Gastrocnemius medialis (tissue), 4 donors: ENCODE measurements at regions not wholly inside any gene's neighbourhood (a gene's known extent, or its start where the extent isn't known, plus 50 kb on each side); places are given as distances from the start of the nearest gene placed in this dataset.

Experiments
- ATAC-seq, 2 donors: fragments of 150-250 bp; one replicate each; pipeline ENCODE4 v1.9.1; 2016
- DNase-seq, 2 donors: peaks; one replicate each; pipeline ENCODE4 v3.0.0-alpha.2; 2019
- H3K27ac ChIP-seq, 4 donors: fragments of 200-600 bp; sonication (generic); 1 replicate in 1 of 4; 2 replicates in 3 of 4; pipeline ENCODE4 v1.5.1; 2016 to 2018; ENCODE audit warnings: mild to moderate bottlenecking in 2 of 4, moderate library complexity in 1 of 4
- H3K27me3 ChIP-seq, 3 donors: fragments of 200-600 bp; sonication (generic) in 2 of 3; 1 replicate in 1 of 3; 2 replicates in 2 of 3; pipeline versions ENCODE4 v1.5.1 to v1.6.0; 2016 to 2019; ENCODE audit warnings: mild to moderate bottlenecking in 1 of 3, moderate library complexity in 1 of 3
- H3K36me3 ChIP-seq, 2 donors: fragments of 200-600 bp; sonication (generic) in 1 of 2; one replicate each; pipeline ENCODE4 v1.5.1; 2017 to 2018
- H3K4me1 ChIP-seq, 2 donors: fragments of 200-600 bp; sonication (generic) in 1 of 2; one replicate each; pipeline ENCODE4 v1.5.1; 2016 to 2017; ENCODE audit warnings: mild to moderate bottlenecking in 2 of 2
- H3K4me3 ChIP-seq, 4 donors: fragments of 200-600 bp; sonication (generic) in 3 of 4; 1 replicate in 1 of 4; 2 replicates in 3 of 4; pipeline ENCODE4 v1.5.1; 2016 to 2019; ENCODE audit warnings: mild to moderate bottlenecking in 2 of 4
- H3K9me3 ChIP-seq, 3 donors: fragments of 200-600 bp; sonication (generic) in 2 of 3; 1 replicate in 1 of 3; 2 replicates in 2 of 3; pipeline ENCODE4 v1.5.1; 2016 to 2019
- POLR2A ChIP-seq, 2 donors: fragments of 450-650 bp; IDR thresholded peaks; one replicate each; pipeline ENCODE4 v1.6.1; 2017; ENCODE audit warnings: antibody characterized with exemption in 2 of 2, mild to moderate bottlenecking in 2 of 2, moderate library complexity in 2 of 2
- in situ Hi-C, 4 donors: fragments of 200-750 bp; cut with MboI; loops; one replicate each; pipeline versions ENCODE4 v1.15.0 to v1.8.0; 2017; ENCODE audit warnings: low sequenced_read_pairs in 4 of 4
- intact Hi-C: fragments of 100-400 bp; cut with DNase I; formaldehyde crosslinking; loops from one replicate; pipeline ENCODE4 v1.15.1; 2023; ENCODE audit warnings: low total_unique reads
- TF ChIP-seq, protein P1 (sequence below), 5 experiments: fragments of 450-650 bp in 3 of 5; fragments of 200-600 bp in 2 of 5; sonication (generic) in 2 of 5; IDR thresholded peaks in 4 of 5; conservative IDR thresholded peaks in 1 of 5; 1 replicate in 4 of 5; 2 replicates in 1 of 5; pipeline ENCODE4 v1.5.1; 2016 to 2019; ENCODE audit warnings: antibody characterized with exemption in 5 of 5, mild to moderate bottlenecking in 3 of 5, moderate library complexity in 3 of 5

DNA sequence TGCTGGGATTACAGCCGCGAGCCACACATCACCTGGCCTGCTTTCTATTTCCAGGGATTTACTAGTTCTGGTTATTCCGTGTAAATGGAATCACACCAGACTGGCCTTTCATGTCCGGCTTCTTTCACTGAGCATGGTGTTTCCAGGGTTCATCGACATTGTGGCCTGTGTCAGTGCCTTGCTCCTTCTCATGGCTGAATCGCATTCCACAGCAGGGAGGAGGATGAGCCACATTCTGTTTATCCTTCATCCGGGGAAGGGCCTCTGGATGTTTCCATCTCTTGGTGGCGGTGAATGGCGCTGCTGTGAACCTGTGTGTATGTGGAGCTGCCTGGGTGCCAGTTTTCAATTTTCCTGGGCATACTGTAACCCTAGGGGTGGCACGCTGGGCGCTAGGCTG, 58.7 kb upstream of the RNU6ATAC start:
- Histone ChIP-seq H3K4me1 (no peaks in the 10 kb centered on the region), H3K27me3 (no peaks in the 10 kb centered on the region), H3K27ac (no peak overlapping the region), H3K36me3 (no peaks in the 10 kb centered on the region), H3K4me3 (no peak overlapping the region), H3K9me3 (no peaks in the 10 kb centered on the region)
- no peak for TF ChIP-seq POLR2A (IDR thresholded peaks at IDR 0.05)
- TF ChIP-seq, protein P1, sequence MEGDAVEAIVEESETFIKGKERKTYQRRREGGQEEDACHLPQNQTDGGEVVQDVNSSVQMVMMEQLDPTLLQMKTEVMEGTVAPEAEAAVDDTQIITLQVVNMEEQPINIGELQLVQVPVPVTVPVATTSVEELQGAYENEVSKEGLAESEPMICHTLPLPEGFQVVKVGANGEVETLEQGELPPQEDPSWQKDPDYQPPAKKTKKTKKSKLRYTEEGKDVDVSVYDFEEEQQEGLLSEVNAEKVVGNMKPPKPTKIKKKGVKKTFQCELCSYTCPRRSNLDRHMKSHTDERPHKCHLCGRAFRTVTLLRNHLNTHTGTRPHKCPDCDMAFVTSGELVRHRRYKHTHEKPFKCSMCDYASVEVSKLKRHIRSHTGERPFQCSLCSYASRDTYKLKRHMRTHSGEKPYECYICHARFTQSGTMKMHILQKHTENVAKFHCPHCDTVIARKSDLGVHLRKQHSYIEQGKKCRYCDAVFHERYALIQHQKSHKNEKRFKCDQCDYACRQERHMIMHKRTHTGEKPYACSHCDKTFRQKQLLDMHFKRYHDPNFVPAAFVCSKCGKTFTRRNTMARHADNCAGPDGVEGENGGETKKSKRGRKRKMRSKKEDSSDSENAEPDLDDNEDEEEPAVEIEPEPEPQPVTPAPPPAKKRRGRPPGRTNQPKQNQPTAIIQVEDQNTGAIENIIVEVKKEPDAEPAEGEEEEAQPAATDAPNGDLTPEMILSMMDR (IDR thresholded peaks at IDR 0.05 in 4 of 5, conservative IDR thresholded peaks at IDR 0.05 in 1 of 5) = no peak
- no peak for DNase-seq
- ATAC-seq = no peak
- in situ Hi-C loops (no loop called here), intact Hi-C loops (no loop called here)

DNA sequence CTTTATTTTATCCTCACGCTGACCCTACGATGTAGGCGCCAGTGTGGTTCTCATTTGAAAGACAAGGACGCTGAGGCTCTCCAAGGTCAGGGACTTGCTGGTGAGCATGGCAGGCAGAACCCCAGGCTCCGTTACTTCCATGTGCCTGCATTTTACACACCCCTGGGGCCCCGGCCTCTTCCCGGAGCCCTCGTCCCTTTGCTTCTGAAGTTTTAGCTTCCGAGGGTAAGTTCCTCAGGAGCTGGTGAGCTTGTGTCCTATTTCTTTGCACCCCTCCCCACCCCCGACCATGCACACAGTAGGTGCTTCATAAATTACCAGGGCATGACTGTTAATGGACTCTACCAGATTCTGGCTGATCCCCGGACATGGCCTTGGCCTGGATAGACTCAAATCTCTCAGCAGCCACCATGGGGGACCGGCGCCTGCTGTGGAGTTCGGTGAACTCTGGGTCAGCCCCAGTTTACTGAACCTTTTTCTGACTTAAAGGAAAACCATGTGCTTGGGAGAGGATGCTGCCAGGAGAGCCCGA, 59.3 kb upstream of the RNU6ATAC start:
- intact Hi-C loops (no loop called here), in situ Hi-C loops (no loop called here)
- Histone ChIP-seq H3K4me3 (no peak overlapping the region), H3K4me1 (no peaks in the 10 kb centered on the region), H3K27ac (no peak overlapping the region), H3K27me3 (no peaks in the 10 kb centered on the region), H3K36me3 (no peaks in the 10 kb centered on the region), H3K9me3 (no peaks in the 10 kb centered on the region)
- DNase-seq (no peak), ATAC-seq (no peak)
- TF ChIP-seq, protein P1 (IDR thresholded peaks at IDR 0.05 in 4 of 5, conservative IDR thresholded peaks at IDR 0.05 in 1 of 5) = no peak
- TF ChIP-seq POLR2A (IDR thresholded peaks at IDR 0.05) = no peak

GRCh38 chr9:134224127-134224526, 59.8 kb upstream of the RNU6ATAC start:
- no peak for DNase-seq
- Histone ChIP-seq H3K27me3 (no peaks in the 10 kb centered on the region), H3K9me3 (no peaks in the 10 kb centered on the region), H3K4me3 (no peak overlapping the region), H3K4me1 (no peaks in the 10 kb centered on the region), H3K36me3 (no peaks in the 10 kb centered on the region), H3K27ac (no peak overlapping the region)
- TF ChIP-seq POLR2A (IDR thresholded peaks at IDR 0.05) = no peak
- TF ChIP-seq, protein P1 (IDR thresholded peaks at IDR 0.05 in 4 of 5, conservative IDR thresholded peaks at IDR 0.05 in 1 of 5) = no peak
- ATAC-seq = no peak
- in situ Hi-C loops = no loop called here
- intact Hi-C loops = no loop called here

DNA sequence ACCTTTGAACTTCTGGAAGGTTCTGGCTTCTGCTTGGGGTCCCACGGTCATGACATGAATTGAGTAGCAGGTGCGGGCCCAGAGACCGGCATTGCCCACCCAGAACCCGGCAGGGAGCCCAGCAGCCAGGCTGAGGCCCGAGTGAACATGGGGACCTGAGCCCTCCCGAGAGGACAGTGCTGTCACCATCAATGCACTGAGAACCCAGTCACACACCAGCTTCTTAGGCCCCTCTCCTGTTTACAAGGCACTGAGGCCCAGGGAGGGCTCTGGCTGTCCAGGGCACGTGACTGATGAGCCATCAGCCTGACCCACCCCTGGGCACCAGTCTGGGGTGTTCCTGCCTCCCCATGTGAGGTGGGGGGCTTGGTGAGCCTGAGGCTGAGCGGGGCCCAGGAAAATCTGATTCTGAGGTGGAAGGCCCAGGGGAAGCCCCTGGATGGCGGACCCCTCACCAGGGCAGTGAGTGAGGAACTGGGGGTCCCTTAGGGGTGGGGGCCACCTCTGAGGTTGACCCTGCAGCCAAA, 60.3 kb upstream of the RNU6ATAC start:
- TF ChIP-seq, protein P1 (IDR thresholded peaks at IDR 0.05 in 4 of 5, conservative IDR thresholded peaks at IDR 0.05 in 1 of 5) = no peak
- no peak for TF ChIP-seq POLR2A (IDR thresholded peaks at IDR 0.05)
- DNase-seq = no peak

GRCh38 chr9:134225186-134225585, 60.8 kb upstream of the RNU6ATAC start:
- TF ChIP-seq, protein P1 (IDR thresholded peaks at IDR 0.05 in 4 of 5, conservative IDR thresholded peaks at IDR 0.05 in 1 of 5) = no peak
- TF ChIP-seq POLR2A (IDR thresholded peaks at IDR 0.05) = no peak
- no peak for ATAC-seq
- intact Hi-C loops = no loop called here

More for the DNA sequence above, 60.3 kb upstream of the RNU6ATAC start:
- Histone ChIP-seq H3K27ac (no peak overlapping the region), H3K4me3 (no peak overlapping the region), H3K9me3 (no peaks in the 10 kb centered on the region), H3K27me3 (no peaks in the 10 kb centered on the region), H3K4me1 (no peaks in the 10 kb centered on the region), H3K36me3 (no peaks in the 10 kb centered on the region)
- intact Hi-C loops = no loop called here
- no peak for ATAC-seq
- in situ Hi-C loops = no loop called here

More at GRCh38 chr9:134225186-134225585, 60.8 kb upstream of the RNU6ATAC start:
- H3K36me3 ChIP-seq = no peaks in the 10 kb centered on the region
- in situ Hi-C loops = no loop called here
- peaks cover under 1 to 4% of the 10 kb centered on the region in 2 donors for H3K4me1 ChIP-seq
- no peaks in the 10 kb centered on the region for H3K9me3 ChIP-seq
- H3K27me3 ChIP-seq = no peaks in the 10 kb centered on the region
- no peak overlapping the region for H3K4me3 ChIP-seq
- no peak for DNase-seq
- no peak overlapping the region for H3K27ac ChIP-seq
